Mesenchymal stem cell (in vitro differentiated cells and primary cell): ENCODE measurements at regions not wholly inside any gene's neighbourhood (a gene's known extent, or its start where the extent isn't known, plus 50 kb on each side); places are given as distances from the start of the nearest gene placed in this dataset.
"Not testable (repeated sequence)": the region's sequence is repeated elsewhere in the genome, so short reads cannot be mapped to it uniquely, and the experiment has no call there.

ENCODE experiments used
- DNase-seq: peaks from one replicate; pipeline ENCODE4 v3.0.0-alpha.2; 2013
- H2AFZ ChIP-seq: one replicate; pipeline ENCODE4 v1.6.1; 2013; ENCODE audit warnings: low read depth, mild to moderate bottlenecking, control low read depth, inconsistent platforms, low read length, moderate library complexity
- H2AK5ac ChIP-seq: 2 replicates; pipeline ENCODE4 v1.6.1; 2013; ENCODE audit warnings: low read length, moderate library complexity, mild to moderate bottlenecking, inconsistent platforms; ENCODE audit not compliant: severe bottlenecking
- H2BK120ac ChIP-seq: one replicate; pipeline ENCODE4 v1.6.1; 2013; ENCODE audit warnings: low read depth, mild to moderate bottlenecking, inconsistent platforms, low read length, moderate library complexity
- H2BK12ac ChIP-seq, 2 experiments: one replicate each; pipeline ENCODE4 v1.6.1; 2013; ENCODE audit warnings: inconsistent platforms in 2 of 2, low read length in 2 of 2, mild to moderate bottlenecking in 2 of 2, moderate library complexity in 2 of 2, control low read depth in 1 of 2
- H2BK15ac ChIP-seq: one replicate; pipeline ENCODE4 v1.6.1; 2013; ENCODE audit warnings: mild to moderate bottlenecking, low read depth, inconsistent platforms; ENCODE audit not compliant: poor library complexity, severe bottlenecking
- H2BK5ac ChIP-seq: 2 replicates; pipeline ENCODE4 v1.6.1; 2013; ENCODE audit warnings: low read depth, mild to moderate bottlenecking, low read length, control low read depth, inconsistent platforms; ENCODE audit not compliant: poor library complexity, severe bottlenecking
- H3K14ac ChIP-seq, 2 experiments: one replicate each; pipeline ENCODE4 v1.6.1; 2013; ENCODE audit warnings: inconsistent platforms in 2 of 2, low read length in 2 of 2, control low read depth in 1 of 2, mild to moderate bottlenecking in 1 of 2, moderate library complexity in 1 of 2
- H3K18ac ChIP-seq, 2 experiments: one replicate each; pipeline ENCODE4 v1.6.1; 2013; ENCODE audit warnings: inconsistent platforms in 2 of 2, low read length in 2 of 2, control low read depth in 1 of 2, low read depth in 1 of 2, mild to moderate bottlenecking in 1 of 2
- H3K23ac ChIP-seq, 2 experiments: one replicate each; pipeline ENCODE4 v1.6.1; 2013; ENCODE audit warnings: inconsistent platforms in 2 of 2, low read length in 2 of 2, mild to moderate bottlenecking in 2 of 2, moderate library complexity in 2 of 2, control low read depth in 1 of 2
- H3K27ac ChIP-seq: 2 replicates; pipeline ENCODE4 v1.5.1; 2013; ENCODE audit warnings: mild to moderate bottlenecking, moderate library complexity, low read length, control low read depth, inconsistent platforms; ENCODE audit not compliant: poor library complexity, severe bottlenecking
- H3K27me3 ChIP-seq, 2 experiments: 2 replicates each; pipeline versions ENCODE4 v1.6.1 to v1.7.0; 2013; ENCODE audit warnings: low read length in 2 of 2, mild to moderate bottlenecking in 2 of 2, moderate library complexity in 2 of 2, control low read depth in 1 of 2, inconsistent platforms in 1 of 2; ENCODE audit not compliant: control insufficient read depth in 1 of 2, insufficient read depth in 1 of 2
- H3K36me3 ChIP-seq, 2 experiments: 2 replicates each; pipeline versions ENCODE4 v1.6.1 to v1.7.0; 2013; ENCODE audit warnings: low read length in 2 of 2, control low read depth in 1 of 2, inconsistent platforms in 1 of 2, low read depth in 1 of 2, mild to moderate bottlenecking in 1 of 2; ENCODE audit not compliant: insufficient read depth in 2 of 2, control insufficient read depth in 1 of 2
- H3K4ac ChIP-seq, 2 experiments: one replicate each; pipeline ENCODE4 v1.6.1; 2013; ENCODE audit warnings: inconsistent platforms in 2 of 2, low read length in 2 of 2, mild to moderate bottlenecking in 2 of 2, moderate library complexity in 2 of 2, control low read depth in 1 of 2, low read depth in 1 of 2
- H3K4me1 ChIP-seq: 2 replicates; pipeline ENCODE4 v1.6.1; 2013; ENCODE audit warnings: low read depth, low read length, control low read depth; ENCODE audit not compliant: control insufficient read depth, insufficient read depth
- H3K4me2 ChIP-seq: 2 replicates; pipeline ENCODE4 v1.6.1; 2013; ENCODE audit warnings: low read length, mild to moderate bottlenecking, inconsistent platforms; ENCODE audit not compliant: poor library complexity, severe bottlenecking
- H3K4me3 ChIP-seq, 2 experiments: 2 replicates each; pipeline versions ENCODE4 v1.5.1 to v1.7.0; 2013; ENCODE audit warnings: low read length in 2 of 2, mild to moderate bottlenecking in 2 of 2, control low read depth in 1 of 2, low read depth in 1 of 2; ENCODE audit not compliant: insufficient read depth in 1 of 2
- H3K79me1 ChIP-seq: replicated peaks from 2 replicates; pipeline ENCODE4 v1.6.1; 2013; ENCODE audit warnings: mild to moderate bottlenecking, control low read depth, low read length, inconsistent platforms; ENCODE audit not compliant: poor library complexity, severe bottlenecking
- H3K9ac ChIP-seq: 2 replicates; pipeline ENCODE4 v1.7.0; 2013; ENCODE audit warnings: mild to moderate bottlenecking, low read length, moderate library complexity
- H3K9me3 ChIP-seq: 2 replicates; pipeline ENCODE4 v1.7.0; 2013; ENCODE audit warnings: mild to moderate bottlenecking, low read length; ENCODE audit not compliant: control insufficient read depth
- H4K8ac ChIP-seq: one replicate; pipeline ENCODE4 v1.6.1; 2013; ENCODE audit warnings: inconsistent platforms, mild to moderate bottlenecking, low read length, moderate library complexity
- H4K91ac ChIP-seq: one replicate; pipeline ENCODE4 v1.6.1; 2013; ENCODE audit warnings: mild to moderate bottlenecking, low read length, inconsistent platforms
- WGBS: methylation state at CpG from one replicate; pipeline ENCODE4 v1.1.7; 2013; ENCODE audit warnings: mixed read lengths; 5-methylcytosine and 5-hydroxymethylcytosine counted together

DNA sequence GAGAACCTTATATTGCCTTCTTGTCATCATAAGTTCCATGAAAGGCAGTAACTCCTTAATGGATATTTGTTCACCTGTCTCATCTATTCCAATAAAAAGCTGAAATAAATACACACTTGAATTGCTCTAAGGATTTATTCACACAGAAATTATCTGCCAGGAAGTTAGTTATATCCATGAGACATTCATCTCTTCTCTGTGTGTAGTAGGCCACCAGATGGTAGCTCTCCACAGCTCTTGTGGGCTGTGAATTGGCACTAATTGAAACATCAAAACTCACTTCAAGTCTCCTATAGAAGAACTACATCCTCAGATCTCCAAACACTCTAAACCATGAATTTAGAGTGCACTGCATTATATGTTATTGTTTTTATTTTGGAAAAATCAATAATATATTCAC, 189.6 kb downstream of the DSC3 start:
- Histone ChIP-seq H2AFZ (no peak overlapping the region), H2BK5ac (no peak overlapping the region), H3K4me1 (no peaks in the 10 kb centered on the region), H3K9ac (no peak overlapping the region), H4K91ac (no peak overlapping the region), H3K18ac (no peak overlapping the region), H4K8ac (no peak overlapping the region), H3K14ac (no peak overlapping the region), H2AK5ac (no peak overlapping the region), H2BK12ac (no peak overlapping the region), H3K4me3 (no peak overlapping the region), H2BK120ac (no peak overlapping the region), H3K27ac (no peak overlapping the region), H3K36me3 (no peaks in the 10 kb centered on the region), H3K27me3 (no peaks in the 10 kb centered on the region), H3K9me3 (peaks cover 3% of the 10 kb centered on the region), H3K23ac (no peak overlapping the region), H3K4me2 (no peak overlapping the region), H3K79me1 (no peaks in the 10 kb centered on the region), H3K4ac (no peak overlapping the region), H2BK15ac (no peak overlapping the region)
- DNase-seq: no peak

DNA sequence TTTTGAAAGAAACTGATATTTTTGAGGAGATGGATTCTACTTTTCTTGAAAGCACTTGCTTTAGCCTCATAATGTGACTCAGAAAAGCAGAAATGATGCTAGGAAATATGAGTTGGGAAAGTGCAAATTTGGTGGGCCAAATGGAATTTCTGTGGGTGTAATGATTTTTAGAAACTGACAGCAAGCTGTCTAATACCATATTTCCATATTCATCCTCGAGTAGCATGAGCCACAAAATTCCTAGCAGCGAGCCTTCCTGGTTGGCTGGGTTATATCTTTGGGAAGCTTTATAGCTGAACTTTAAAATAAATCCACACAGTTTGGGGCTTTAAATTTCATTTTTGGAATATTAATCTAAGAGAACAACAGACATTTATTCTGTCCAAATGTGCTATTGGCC, 190.0 kb downstream of the DSC3 start:
- H3K4me1 ChIP-seq: no peaks in the 10 kb centered on the region
- H2BK12ac ChIP-seq: no peak overlapping the region
- no peak overlapping the region for H3K4me2 ChIP-seq
- no peak overlapping the region for H3K4me3 ChIP-seq
- no peak overlapping the region for H2AFZ ChIP-seq
- DNase-seq: no peak
- H3K18ac ChIP-seq: no peak overlapping the region
- H2BK5ac ChIP-seq: no peak overlapping the region
- H3K23ac ChIP-seq: no peak overlapping the region
- no peaks in the 10 kb centered on the region for H3K79me1 ChIP-seq
- WGBS: no CpG with 5 or more reads among the region's 2 CpGs
- H3K27ac ChIP-seq: no peak overlapping the region
- no peak overlapping the region for H3K9ac ChIP-seq
- no peaks in the 10 kb centered on the region for H3K27me3 ChIP-seq
- no peak overlapping the region for H3K4ac ChIP-seq
- no peak overlapping the region for H4K8ac ChIP-seq
- H4K91ac ChIP-seq: no peak overlapping the region
- no peak overlapping the region for H2BK15ac ChIP-seq
- peaks cover 3% of the 10 kb centered on the region for H3K9me3 ChIP-seq
- H2BK120ac ChIP-seq: no peak overlapping the region
- no peak overlapping the region for H2AK5ac ChIP-seq
- H3K36me3 ChIP-seq: no peaks in the 10 kb centered on the region
- H3K14ac ChIP-seq: no peak overlapping the region

GRCh38 chr18:30839056-30839561, 203.4 kb downstream of the DSC3 start:
- not testable (repeated sequence) for H3K4ac ChIP-seq, H4K8ac ChIP-seq, H4K91ac ChIP-seq, H3K27me3 ChIP-seq, H3K18ac ChIP-seq, H3K79me1 ChIP-seq, H3K4me3 ChIP-seq, H2BK12ac ChIP-seq, H2BK5ac ChIP-seq, H3K14ac ChIP-seq, H3K9me3 ChIP-seq, H3K9ac ChIP-seq, H3K36me3 ChIP-seq, H3K23ac ChIP-seq, H2BK120ac ChIP-seq, H2AFZ ChIP-seq, H2BK15ac ChIP-seq, H3K27ac ChIP-seq, H3K4me2 ChIP-seq, H2AK5ac ChIP-seq, DNase-seq, H3K4me1 ChIP-seq
- WGBS: 95% methylated on average over 25 of the region's 25 CpGs

- H4K8ac ChIP-seq: no peak overlapping the region
- H2BK5ac ChIP-seq: no peak overlapping the region
- H3K27me3 ChIP-seq: no peaks in the 10 kb centered on the region
- DNase-seq: no peak
- peaks cover 4% of the 10 kb centered on the region for H3K9me3 ChIP-seq
- H3K36me3 ChIP-seq: no peaks in the 10 kb centered on the region
- H3K4ac ChIP-seq: no peak overlapping the region
- H2AFZ ChIP-seq: no peak overlapping the region
- H3K14ac ChIP-seq: no peak overlapping the region
- WGBS: 86% methylated on average over 1 of the region's 2 CpGs
- H2BK120ac ChIP-seq: no peak overlapping the region
- no peak overlapping the region for H3K9ac ChIP-seq
- H3K79me1 ChIP-seq: no peaks in the 10 kb centered on the region
- H3K4me1 ChIP-seq: no peaks in the 10 kb centered on the region
- no peak overlapping the region for H3K27ac ChIP-seq
- H3K23ac ChIP-seq: no peak overlapping the region
- H3K4me2 ChIP-seq: no peak overlapping the region
- H2BK15ac ChIP-seq: no peak overlapping the region
- H2AK5ac ChIP-seq: no peak overlapping the region
- no peak overlapping the region for H3K18ac ChIP-seq
- H2BK12ac ChIP-seq: no peak overlapping the region
- H4K91ac ChIP-seq: no peak overlapping the region
- no peak overlapping the region for H3K4me3 ChIP-seq
Measured at GRCh38 chr18:30828700-30829099, 213.8 kb downstream of the DSC3 start.
